HG02938 (cell line): ENCODE measurements at regions not wholly inside any gene's neighbourhood (a gene's known extent, or its start where the extent isn't known, plus 50 kb on each side); places are given as distances from the start of the nearest gene placed in this dataset.

Experiments
- ATAC-seq: cut with Tn5 transposase; IDR thresholded peaks from one replicate; pipeline ENCODE4 v1.9.1; 2021; ENCODE audit warnings: mild to moderate bottlenecking, moderate library complexity; ENCODE audit not compliant: unreplicated experiment

- ATAC-seq, result no peak
Observed at GRCh38 chr5:54721951-54722654, 204.5 kb downstream of the SNX18 start.

DNA sequence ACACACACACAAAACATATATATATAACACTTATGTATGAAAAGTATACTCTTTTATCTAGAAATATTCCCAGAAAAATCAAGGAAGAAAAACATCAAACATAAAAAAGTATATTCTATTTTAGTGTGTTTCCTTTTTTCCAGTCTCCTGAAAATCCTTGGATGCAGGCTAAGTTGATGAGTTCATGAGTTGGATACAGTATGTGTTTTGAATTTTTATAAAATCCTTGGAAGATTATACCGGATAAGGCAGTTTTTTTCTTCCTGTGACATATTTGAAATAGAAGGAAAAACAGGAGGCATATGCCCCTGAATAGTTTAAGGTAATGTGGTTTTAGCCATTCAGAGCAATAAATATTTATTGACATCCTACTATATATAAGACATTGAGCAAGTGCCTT is 203.6 kb downstream of the SNX18 start:
- no peak for ATAC-seq

DNA sequence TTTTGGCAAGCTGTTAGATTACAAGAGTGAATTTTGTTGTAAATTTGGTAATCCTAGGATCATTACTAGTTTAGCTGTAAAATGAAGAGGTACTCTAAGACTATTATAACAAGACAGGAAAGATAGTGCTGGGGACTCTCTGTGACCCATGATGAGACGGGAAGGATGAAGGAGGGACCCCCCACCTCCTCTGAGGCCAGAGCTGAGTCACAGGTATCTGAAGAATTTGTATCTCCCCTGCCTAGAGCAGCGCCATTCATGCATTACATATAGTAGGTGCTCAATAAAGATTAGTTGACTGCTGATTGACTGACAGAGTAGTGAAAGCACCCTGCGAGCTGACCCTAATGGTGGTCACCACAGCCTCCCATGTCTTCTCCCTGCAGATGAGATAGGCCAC is 202.8 kb downstream of the SNX18 start:
- ATAC-seq, result no peak

- ATAC-seq, result no peak
Observed at GRCh38 chr5:54719384-54720283, 202.1 kb downstream of the SNX18 start.

DNA sequence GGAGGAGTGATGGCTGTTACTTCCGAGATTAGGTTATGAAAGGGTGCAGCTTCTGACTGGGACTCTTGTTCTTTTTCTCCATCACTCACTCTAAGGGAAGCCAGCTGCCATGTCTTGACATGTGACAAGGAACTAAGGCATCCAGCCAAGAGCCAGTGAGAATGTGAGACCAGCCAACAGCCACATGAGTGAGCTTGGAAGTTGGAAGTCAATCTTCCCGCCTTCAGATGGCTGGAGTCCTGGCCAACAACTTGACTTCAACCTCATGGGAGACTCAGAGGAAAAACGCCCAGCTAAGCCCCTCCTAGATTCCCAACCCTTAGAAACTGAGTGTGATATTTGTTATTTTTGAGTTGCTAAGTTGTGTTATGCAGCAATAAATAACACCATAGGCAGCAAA is 201.1 kb downstream of the SNX18 start:
- ATAC-seq, result no peak

GRCh38 chr5:54717870-54718269 is 200.3 kb downstream of the SNX18 start:
- no peak for ATAC-seq

- no peak for ATAC-seq
Observed at GRCh38 chr5:54717459-54717858, 199.9 kb downstream of the SNX18 start.

GRCh38 chr5:54713923-54714581 is 196.5 kb downstream of the SNX18 start:
- no peak for ATAC-seq

- ATAC-seq, result no peak
Observed at GRCh38 chr5:54709096-54709495, 191.5 kb downstream of the SNX18 start.

DNA sequence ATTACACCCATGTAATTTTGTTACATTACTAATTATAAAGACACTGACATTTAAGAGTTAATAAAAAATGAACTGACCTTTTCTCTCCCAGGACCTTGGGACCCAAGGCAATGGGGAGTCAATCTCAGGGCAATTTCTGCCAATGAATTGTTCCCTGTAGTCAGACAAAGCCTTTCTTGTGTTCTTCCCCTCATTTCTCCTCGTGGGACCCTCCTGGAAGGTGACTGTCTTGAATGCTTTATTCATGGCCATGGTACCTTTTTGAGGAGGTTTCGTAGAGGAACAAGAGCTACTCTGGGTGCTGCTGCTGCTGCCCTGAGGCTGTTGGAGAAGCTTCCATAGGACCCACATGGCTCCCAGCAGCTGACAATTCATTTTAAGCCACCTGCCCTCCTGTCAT is 190.3 kb downstream of the SNX18 start:
- ATAC-seq, result no peak

- no peak for ATAC-seq
Observed at GRCh38 chr5:54705994-54706653, 188.6 kb downstream of the SNX18 start.

DNA sequence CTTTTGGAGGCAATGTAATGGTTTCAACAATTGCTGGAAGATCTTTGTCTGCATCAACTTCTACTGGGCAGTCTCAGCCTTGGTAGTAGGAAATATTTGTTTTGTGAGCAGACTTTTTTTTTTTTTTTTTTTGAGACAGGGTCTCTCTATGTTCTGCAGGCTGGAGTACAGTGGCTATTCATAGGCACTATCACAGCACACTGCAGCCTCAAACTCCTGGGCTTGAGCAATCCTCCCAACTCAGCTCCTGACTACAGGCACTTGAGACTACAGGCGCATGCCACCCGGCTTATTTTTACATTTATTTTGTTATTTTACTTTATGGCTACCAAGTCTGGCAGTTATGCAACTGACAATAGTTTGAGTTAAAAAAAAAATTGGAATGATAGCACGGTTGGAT is 187.3 kb downstream of the SNX18 start:
- ATAC-seq, result no peak

DNA sequence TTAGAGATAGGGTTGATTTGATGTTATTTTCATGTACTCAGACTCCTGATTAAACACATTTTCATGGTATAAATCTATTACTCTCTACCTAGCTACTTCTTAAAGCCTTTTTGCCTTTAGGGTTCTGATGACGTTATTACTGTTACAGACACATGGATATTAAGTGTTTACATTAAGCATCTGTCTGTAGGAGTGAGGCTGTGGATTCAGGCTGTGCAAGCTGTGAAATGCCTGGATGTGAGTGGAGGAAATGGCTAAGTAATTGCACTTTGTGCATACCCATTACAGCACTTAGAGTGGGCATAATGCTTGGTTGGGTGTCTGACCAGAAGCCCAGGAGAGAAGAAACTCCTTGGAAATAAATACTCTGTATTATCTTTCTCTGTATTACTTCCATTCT is 186.8 kb downstream of the SNX18 start:
- ATAC-seq, result no peak

GRCh38 chr5:54703565-54704255 is 186.2 kb downstream of the SNX18 start:
- no peak for ATAC-seq

GRCh38 chr5:54703133-54703532 is 185.6 kb downstream of the SNX18 start:
- ATAC-seq, result no peak

DNA sequence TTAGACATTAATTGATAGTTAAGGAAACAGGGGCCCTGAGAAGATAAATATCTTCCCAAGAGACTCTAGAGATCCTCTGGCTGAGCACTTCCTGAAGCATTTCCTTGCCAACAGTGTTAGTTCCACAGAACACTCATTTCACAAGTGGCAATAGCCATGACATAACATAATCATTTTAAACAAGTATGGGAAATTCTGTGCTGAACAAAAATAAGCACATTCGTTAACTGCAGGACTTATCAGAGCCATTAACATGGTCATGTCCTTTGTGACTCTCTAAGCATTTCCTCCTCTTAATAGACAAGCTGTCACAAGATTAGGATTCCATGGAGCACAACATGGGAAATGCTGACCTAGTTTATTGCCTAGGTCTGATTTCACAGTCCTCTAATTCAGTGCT is 184.9 kb downstream of the SNX18 start:
- ATAC-seq, result no peak

- no peak for ATAC-seq
Observed at GRCh38 chr5:54700986-54701578, 183.5 kb downstream of the SNX18 start.

DNA sequence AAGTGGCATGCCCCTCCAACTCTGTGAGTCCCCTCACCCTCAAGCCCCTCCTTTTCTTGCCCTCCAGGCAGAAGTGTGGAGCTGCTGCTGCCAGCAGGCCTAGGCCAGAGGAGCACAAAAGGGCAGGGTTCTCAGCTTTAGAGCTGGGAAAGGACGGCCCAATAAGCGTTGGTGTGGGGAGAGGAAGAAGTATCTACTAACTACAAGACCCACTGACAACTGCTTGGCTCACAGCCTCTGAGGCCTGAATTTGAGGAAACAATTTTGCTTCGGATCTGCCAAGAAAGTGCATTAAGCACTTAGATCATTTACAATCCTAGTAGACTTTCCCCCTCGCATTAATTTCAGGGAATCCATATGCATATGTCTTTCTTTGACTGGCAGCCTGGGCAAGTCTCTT is 179.4 kb downstream of the SNX18 start:
- no peak for ATAC-seq

- ATAC-seq, result no peak
Observed at GRCh38 chr5:54696346-54696745, 178.8 kb downstream of the SNX18 start.
